LHCN-M2 (cell line): ENCODE measurements at regions not wholly inside any gene's neighbourhood (a gene's known extent, or its start where the extent isn't known, plus 50 kb on each side); places are given as distances from the start of the nearest gene placed in this dataset.
A peak's percentile ranks its signal among the peaks of the same experiment; 100 is the strongest.

ENCODE experiments used
- DNase-seq: peaks from one replicate; pipeline ENCODE4 v3.0.0-alpha.2; 2012; ENCODE audit warnings: low read depth

GRCh38 chr2:143823296-143823695 lies 694.1 kb downstream of the ARHGAP15 start:
- DNase-seq: peak; percentile 83

- DNase-seq: no peak
These were observed 693.5 kb downstream of the ARHGAP15 start for GRCh38 chr2:143822736-143823135.

- no peak for DNase-seq
These were observed 690.5 kb downstream of the ARHGAP15 start for GRCh38 chr2:143819764-143820163.

GRCh38 chr2:143819190-143819735 lies 690.0 kb downstream of the ARHGAP15 start:
- no peak for DNase-seq
